Stomach (tissue), 8 donors: ENCODE measurements at regions not wholly inside any gene's neighbourhood (a gene's known extent, or its start where the extent isn't known, plus 50 kb on each side); places are given as distances from the start of the nearest gene placed in this dataset.
A peak's percentile ranks its signal among the peaks of the same experiment; 100 is the strongest.

ENCODE experiments used
- DNase-seq, 2 donors: peaks; one replicate each; pipeline versions ENCODE4 v3.0.0 to v3.0.0-alpha.2; 2013 to 2019
- H3K27ac ChIP-seq, 5 donors: fragments of 200-600 bp in 4 of 5; sonication (generic) in 4 of 5; one replicate each; pipeline ENCODE4 v1.5.1; 2013 to 2019; ENCODE audit warnings: mild to moderate bottlenecking in 1 of 5, moderate library complexity in 1 of 5
- H3K27me3 ChIP-seq, 3 donors: fragments of 200-600 bp; sonication (generic); one replicate each; pipeline ENCODE4 v1.5.1; 2017 to 2019; ENCODE audit warnings: mixed run types in 1 of 3
- H3K36me3 ChIP-seq, 4 donors: fragments of 200-600 bp; sonication (generic); 1 replicate in 3 of 4; 2 replicates in 1 of 4; pipeline ENCODE4 v1.5.1; 2016 to 2019
- H3K4me1 ChIP-seq, 4 donors: fragments of 200-600 bp; sonication (generic); one replicate each; pipeline ENCODE4 v1.5.1; 2016 to 2019
- H3K4me3 ChIP-seq, 4 donors: fragments of 200-600 bp; sonication (generic) in 3 of 4; one replicate each; pipeline ENCODE4 v1.5.1; 2016 to 2019; ENCODE audit warnings: mild to moderate bottlenecking in 1 of 4
- H3K9me3 ChIP-seq, 4 donors: fragments of 200-600 bp; sonication (generic); one replicate each; pipeline ENCODE4 v1.5.1; 2016 to 2019
- CTCF ChIP-seq, 7 experiments: fragments of 450-650 bp in 4 of 7; fragments of 200-600 bp in 3 of 7; sonication (generic) in 3 of 7; IDR thresholded peaks; one replicate each; pipeline ENCODE4 v1.5.1; 2016 to 2019; ENCODE audit warnings: antibody characterized with exemption in 7 of 7, control low read depth in 2 of 7, mild to moderate bottlenecking in 1 of 7
- EP300 ChIP-seq: sonication (generic); formaldehyde crosslinking; IDR thresholded peaks from one replicate; pipeline ENCODE4 v1.6.1; 2017; ENCODE audit warnings: antibody characterized with exemption
- POLR2A ChIP-seq, 4 donors: fragments of 450-650 bp; IDR thresholded peaks; one replicate each; pipeline ENCODE4 v1.6.1; 2016; ENCODE audit warnings: antibody characterized with exemption in 4 of 4, control low read depth in 2 of 4, mild to moderate bottlenecking in 1 of 4, moderate library complexity in 1 of 4
- POLR2AphosphoS5 ChIP-seq, 3 donors: sonication (generic); formaldehyde crosslinking; IDR thresholded peaks; one replicate each; pipeline ENCODE4 v1.6.1; 2016; ENCODE audit warnings: antibody characterized with exemption in 3 of 3
- WGBS, 5 donors: extraction: QIAGEN DNeasy Blood & Tissue Kit in 3 of 5; methylation state at CpG; one replicate each; pipeline versions ENCODE4 v1.1.5 to v1.1.7; 2013 to 2018; 5-methylcytosine and 5-hydroxymethylcytosine counted together
- intact Hi-C: fragments of 100-400 bp; cut with DNase I; formaldehyde crosslinking; loops from one replicate; pipeline ENCODE4 v1.15.1; 2023; ENCODE audit warnings: low total_unique reads
- donor health status: healthy with polysubstance abuse.
- donor health status: Bipolar disorder and iron deficiency.
- donor health status: healthy.

GRCh38 chr1:87615491-87615890, 286.8 kb downstream of the LMO4 start:
- intact Hi-C loops: no loop called here
- Histone ChIP-seq H3K4me1 (no peaks in the 10 kb centered on the region), H3K4me3 (no peak overlapping the region), H3K27ac (peak overlapping the region in 1 of 5 donors; percentile 41), H3K9me3 (peaks cover 0 to 11% (median 4%) of the 10 kb centered on the region in 4 donors), H3K36me3 (no peaks in the 10 kb centered on the region), H3K27me3 (no peaks in the 10 kb centered on the region)
- TF ChIP-seq EP300 (no peak), POLR2AphosphoS5 (IDR thresholded peaks at IDR 0.05) (no peak), POLR2A (IDR thresholded peaks at IDR 0.05) (no peak), CTCF (IDR thresholded peaks at IDR 0.05) (no peak)
- WGBS, 5 donors: 78 to 95% (median 84%) methylated on average over 2 of the region's 2 CpGs
- DNase-seq: peak in 1 of 2 donors; percentile 55

GRCh38 chr1:87615901-87616300, 287.2 kb downstream of the LMO4 start:
- H3K4me3 ChIP-seq: no peak overlapping the region
- no peaks in the 10 kb centered on the region for H3K27me3 ChIP-seq
- DNase-seq: peak in 1 of 2 donors; percentile 37
- H3K36me3 ChIP-seq: no peaks in the 10 kb centered on the region
- intact Hi-C loops: no loop called here
- H3K9me3 ChIP-seq: peaks cover 0 to 11% (median 4%) of the 10 kb centered on the region in 4 donors
- TF ChIP-seq CTCF (IDR thresholded peaks at IDR 0.05) (no peak), POLR2A (IDR thresholded peaks at IDR 0.05) (no peak), POLR2AphosphoS5 (IDR thresholded peaks at IDR 0.05) (no peak), EP300 (no peak)
- 73 to 86% (median 76%) methylated on average over 2 of the region's 2 CpGs for WGBS, 5 donors
- H3K4me1 ChIP-seq: no peaks in the 10 kb centered on the region
- peak overlapping the region in 1 of 5 donors; percentile 41 for H3K27ac ChIP-seq

GRCh38 chr1:87620807-87621206, 292.1 kb downstream of the LMO4 start:
- WGBS, 5 donors: 94 to 100% (median 98%) methylated on average over 2 of the region's 2 CpGs
- Histone ChIP-seq H3K27ac (no peak overlapping the region), H3K36me3 (no peaks in the 10 kb centered on the region), H3K4me3 (no peak overlapping the region), H3K4me1 (no peaks in the 10 kb centered on the region), H3K27me3 (no peaks in the 10 kb centered on the region), H3K9me3 (peaks cover 0 to 11% (median 4%) of the 10 kb centered on the region in 4 donors)
- intact Hi-C loops: no loop called here
- no peak for DNase-seq
- no peak for TF ChIP-seq CTCF (IDR thresholded peaks at IDR 0.05)
- TF ChIP-seq EP300: no peak
- TF ChIP-seq POLR2A (IDR thresholded peaks at IDR 0.05): no peak
- no peak for TF ChIP-seq POLR2AphosphoS5 (IDR thresholded peaks at IDR 0.05)

GRCh38 chr1:87629673-87630072, 301.0 kb downstream of the LMO4 start:
- WGBS, 5 donors: 67 to 87% (median 80%) methylated on average over 1 of the region's 1 CpG
- Histone ChIP-seq H3K27me3 (no peaks in the 10 kb centered on the region), H3K9me3 (no peaks in the 10 kb centered on the region), H3K36me3 (no peaks in the 10 kb centered on the region), H3K4me1 (no peaks in the 10 kb centered on the region), H3K27ac (no peak overlapping the region), H3K4me3 (no peak overlapping the region)
- no peak for TF ChIP-seq POLR2AphosphoS5 (IDR thresholded peaks at IDR 0.05)
- no peak for TF ChIP-seq EP300
- TF ChIP-seq CTCF (IDR thresholded peaks at IDR 0.05): no peak
- no peak for TF ChIP-seq POLR2A (IDR thresholded peaks at IDR 0.05)
- DNase-seq: no peak
- intact Hi-C loops: no loop called here
